SKM-1 treated with dmso at 0.1 percent for 144 hours (cell line): ENCODE measurements at regions not wholly inside any gene's neighbourhood (a gene's known extent, or its start where the extent isn't known, plus 50 kb on each side); places are given as distances from the start of the nearest gene placed in this dataset.
"Not testable (repeated sequence)": the region's sequence is repeated elsewhere in the genome, so short reads cannot be mapped to it uniquely, and the experiment has no call there.

Experiments
- DNase-seq: peaks from one replicate; lab custom pipeline; 2025; ENCODE audit not compliant: unreplicated experiment; lab: John Stamatoyannopoulos, UW

DNA sequence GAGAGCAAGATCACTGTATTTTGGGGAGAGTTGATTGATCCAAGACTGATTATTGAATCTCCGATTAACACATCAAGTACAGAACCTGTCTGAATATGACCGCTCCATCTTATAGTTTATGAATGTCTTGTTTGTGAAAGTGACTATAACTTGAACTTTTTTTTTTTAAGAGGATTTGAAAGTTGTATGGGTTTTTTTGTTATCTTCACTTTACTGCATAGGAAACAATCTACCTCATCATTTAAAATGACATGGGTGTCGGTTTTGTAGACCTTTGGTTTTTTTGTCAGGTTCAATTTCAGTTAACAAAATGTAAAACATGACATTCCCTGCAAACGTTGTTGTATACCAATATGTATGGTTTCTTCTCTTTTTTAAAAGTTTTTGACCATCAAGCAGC lies 103.0 kb upstream of the NUDT6 start:
- no peak for DNase-seq

DNA sequence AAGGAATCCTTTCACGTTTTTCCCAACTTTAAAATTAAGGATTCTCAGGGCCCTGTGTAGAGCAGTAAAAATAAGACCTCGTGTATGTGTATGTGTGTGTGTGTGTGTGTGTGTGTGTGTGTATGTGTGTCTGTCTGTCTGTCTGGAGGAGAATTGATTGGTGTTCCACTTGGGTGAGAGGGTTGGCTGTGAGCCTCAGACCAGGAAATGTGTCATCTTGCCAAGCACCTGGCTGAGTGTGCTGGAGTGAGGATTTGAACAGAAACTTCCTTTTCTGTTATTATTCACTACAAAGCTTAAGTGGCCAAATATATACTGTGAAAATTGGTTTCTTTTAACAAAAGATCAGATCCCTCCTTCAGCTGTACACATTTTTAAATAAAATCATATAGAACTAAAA lies 103.6 kb upstream of the NUDT6 start:
- DNase-seq = not testable (repeated sequence)

DNA sequence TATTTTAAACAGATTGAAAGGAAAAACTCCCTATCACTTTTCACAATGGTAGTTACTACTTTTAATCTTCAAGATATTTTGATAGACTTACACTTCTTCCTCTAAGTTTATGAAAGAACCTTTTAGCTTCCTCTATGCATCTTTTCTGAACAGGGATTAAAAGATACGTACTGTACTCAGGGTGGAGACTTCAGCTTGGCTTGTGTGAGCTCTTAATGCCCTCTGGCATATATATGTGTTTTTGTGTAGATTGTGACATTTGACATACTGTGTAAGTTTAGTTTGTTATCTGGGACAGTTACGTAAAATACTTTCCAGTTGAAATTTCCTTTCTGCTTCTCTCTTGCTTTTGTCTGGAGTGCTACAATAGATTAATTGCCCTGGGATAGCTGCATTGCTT lies 109.3 kb upstream of the NUDT6 start:
- no peak for DNase-seq

DNA sequence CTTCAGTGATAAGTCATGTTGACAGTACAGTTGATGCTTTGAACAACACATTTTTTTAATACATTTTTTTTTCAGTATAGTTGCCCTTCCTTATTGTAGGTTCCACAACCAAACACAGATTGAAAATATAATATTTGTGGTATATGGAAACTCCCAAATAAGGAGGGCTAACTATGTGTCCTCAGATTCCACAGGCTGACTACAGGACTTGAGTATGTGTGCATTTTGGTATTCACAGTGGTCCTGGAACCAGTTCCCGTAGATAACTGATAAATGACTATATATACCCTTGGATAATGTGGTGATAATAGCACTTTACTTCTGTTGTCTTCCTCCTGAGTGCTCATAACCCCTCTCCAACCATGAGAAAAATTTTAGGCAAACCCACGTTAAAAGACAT lies 111.6 kb upstream of the NUDT6 start:
- DNase-seq = no peak

DNA sequence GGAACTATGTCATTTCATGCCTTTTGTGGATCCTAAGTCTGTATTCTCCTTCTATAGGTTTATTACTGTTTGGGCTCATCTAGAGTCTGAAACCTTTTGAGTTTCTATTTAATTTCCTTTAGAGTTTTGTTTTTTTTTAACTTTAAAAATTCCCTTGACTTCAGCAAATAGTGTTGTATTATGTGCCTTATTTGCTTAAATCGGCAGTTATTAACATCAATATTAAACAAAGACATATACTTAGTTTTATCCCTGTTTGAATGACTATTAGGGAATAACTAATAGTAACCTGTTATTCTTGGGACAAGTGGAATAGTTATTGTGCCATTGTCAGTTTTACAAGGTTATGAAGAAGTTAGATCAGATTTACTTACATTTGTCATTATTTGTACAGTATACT lies 112.8 kb upstream of the NUDT6 start:
- no peak for DNase-seq

DNA sequence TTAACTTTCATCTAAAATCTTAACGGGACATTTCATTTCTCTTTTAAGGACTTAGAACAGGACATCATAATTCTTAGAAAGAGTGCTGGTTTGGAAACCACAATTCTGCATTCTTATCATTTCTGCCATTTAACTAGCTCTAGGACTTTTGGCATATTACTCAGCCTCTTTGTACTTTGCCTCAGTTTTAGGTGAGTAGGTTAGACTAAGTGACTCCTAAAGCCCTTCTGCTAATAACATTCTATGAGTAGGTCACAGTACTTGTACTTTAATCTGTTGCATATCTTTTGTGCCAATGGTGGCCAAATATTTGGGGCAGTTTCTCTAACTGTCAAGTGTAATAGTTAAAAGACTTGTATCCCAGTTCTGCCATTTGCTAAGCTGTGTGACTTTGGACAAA lies 115.4 kb upstream of the NUDT6 start:
- DNase-seq = no peak

DNA sequence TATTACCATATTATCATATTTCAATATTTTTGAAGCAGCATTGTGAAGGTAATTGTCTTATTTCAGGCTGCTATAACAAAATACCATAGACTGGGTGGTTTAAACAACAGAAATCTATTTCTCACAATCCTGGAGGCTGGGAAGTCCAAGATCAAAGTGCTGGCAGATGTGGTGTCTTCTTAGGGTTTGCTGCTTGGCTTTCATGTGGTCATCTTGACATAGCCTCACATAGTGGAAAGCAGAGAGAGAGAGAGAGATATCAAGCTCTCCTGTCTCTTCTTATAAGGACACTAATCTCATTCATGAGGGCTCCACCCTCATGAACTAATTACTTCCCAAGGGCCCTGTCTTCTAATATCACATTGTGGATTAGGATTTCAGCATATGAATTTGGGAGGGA lies 119.7 kb upstream of the NUDT6 start:
- DNase-seq = no peak

DNA sequence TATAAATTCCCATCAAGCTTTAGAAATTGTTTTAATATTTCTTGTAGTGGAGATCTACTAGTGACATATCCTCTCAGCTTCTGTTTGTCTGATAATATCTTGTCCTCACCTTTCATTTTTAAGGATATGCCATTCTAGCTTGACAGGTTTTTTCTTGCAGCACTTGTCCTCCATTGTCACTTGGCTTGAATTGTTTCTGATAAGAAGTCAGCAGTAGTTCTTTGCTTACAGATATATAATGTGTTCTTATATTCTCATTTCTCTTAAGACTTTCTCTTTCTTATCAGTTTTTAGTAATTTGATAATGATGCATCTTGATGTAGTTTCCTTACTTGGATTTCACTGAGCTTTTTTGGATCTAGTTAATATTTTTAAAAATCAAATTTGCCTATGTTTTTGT lies 120.6 kb upstream of the NUDT6 start:
- DNase-seq = no peak

DNA sequence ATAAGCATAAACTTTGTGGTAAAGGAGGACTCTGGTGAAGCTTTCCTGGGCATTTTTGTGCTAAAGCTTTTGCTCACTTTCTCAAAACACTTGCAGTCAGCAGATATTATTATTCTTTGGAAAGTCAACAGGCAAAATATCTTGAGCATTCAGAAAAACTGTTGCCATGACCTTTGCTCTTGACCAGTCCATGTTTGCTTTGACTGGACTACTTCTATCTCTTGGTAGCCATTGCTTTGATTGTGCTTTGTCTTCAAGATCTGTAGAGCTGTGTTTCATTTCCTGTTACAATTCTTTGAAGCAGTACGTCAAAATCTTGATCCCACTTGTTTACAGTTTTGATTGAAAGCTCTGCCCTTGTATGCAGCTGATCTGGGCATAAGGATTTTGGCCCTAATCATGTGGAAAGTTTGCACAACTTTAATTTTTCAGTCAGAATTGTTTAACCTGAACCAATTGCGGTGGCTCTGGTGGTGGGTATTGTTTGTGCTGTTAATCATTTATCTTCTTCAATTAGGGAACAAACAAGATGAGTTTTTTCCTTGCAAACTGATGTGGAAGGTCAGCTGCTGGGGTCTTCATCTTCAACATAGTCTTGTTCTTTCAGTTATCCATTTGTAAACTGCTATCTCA lies 121.5 kb upstream of the NUDT6 start:
- no peak for DNase-seq

DNA sequence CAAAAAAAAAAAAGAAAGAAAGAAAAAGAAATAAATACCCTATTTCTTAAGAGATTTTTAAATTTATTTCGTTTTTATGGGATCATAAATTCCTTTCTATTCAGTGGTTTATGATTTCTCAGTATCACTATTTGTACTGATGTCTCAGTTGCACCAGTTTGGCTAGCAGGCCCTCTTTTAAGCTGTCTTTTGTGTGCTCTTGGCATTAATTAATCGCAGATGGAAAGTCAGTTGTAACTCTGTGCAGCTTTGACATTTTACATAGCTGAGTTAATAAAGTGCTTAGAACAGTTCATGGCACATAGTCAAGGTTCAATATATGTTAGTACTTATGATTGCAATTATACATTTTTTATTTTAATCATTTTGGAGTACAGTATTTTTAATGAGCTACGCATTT lies 123.7 kb upstream of the NUDT6 start:
- DNase-seq = no peak

DNA sequence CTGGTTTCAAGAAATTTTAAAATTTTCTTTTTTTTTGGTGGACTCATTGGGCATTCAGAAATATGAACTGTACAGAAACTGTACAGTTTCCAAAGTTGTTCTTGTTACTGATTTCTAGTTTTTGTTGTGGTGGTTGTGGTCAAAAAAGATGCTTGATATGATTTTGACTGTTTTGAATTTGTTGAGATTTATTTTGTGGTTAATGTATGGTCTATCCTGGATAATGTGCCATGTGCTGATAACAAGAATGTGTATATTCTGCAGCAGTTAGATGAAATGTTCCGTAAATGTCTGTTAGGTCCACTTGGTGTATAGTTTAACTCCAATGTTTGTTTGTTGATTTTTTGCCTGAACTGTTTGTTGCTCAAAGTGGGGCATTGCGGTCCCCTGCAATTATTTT lies 127.6 kb upstream of the NUDT6 start:
- DNase-seq = no peak

DNA sequence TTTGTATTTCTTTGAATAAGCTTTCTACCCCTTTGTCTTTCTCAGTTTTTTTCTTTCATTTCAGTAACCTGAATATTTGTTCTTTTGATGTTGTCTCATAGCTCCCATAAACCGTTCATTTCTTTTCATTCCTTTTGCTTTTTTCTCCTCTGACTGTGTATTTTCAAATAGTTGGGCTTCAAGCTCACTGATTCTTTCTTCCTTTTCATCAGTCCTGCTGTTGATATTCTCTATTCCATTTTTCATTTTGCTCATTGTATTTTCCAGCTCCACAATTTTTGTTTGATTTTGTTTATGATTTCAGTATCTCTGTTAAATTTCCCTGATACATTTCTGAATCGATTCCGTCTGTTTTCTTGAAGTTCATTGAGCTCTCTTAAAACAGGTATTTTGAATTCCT lies 129.6 kb upstream of the NUDT6 start:
- no peak for DNase-seq

DNA sequence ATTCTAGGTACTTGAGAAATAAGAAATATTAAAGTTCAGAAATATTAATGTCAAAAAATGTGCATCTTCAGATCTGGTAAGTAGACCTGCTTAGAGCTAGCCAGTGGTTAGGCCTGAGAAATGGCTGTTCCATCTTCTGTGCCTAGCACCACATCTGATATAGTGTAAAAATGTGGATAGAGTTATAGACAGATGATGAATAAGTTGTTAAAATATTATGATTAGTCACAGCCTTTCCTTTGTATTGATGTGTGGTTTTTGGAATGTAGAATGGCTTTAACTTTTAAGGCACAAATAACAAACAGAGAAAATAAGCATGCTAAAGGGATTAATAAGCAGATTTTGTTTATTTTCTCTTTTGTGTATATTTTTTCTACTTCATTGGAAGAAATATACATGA lies 133.5 kb upstream of the NUDT6 start:
- no peak for DNase-seq

DNA sequence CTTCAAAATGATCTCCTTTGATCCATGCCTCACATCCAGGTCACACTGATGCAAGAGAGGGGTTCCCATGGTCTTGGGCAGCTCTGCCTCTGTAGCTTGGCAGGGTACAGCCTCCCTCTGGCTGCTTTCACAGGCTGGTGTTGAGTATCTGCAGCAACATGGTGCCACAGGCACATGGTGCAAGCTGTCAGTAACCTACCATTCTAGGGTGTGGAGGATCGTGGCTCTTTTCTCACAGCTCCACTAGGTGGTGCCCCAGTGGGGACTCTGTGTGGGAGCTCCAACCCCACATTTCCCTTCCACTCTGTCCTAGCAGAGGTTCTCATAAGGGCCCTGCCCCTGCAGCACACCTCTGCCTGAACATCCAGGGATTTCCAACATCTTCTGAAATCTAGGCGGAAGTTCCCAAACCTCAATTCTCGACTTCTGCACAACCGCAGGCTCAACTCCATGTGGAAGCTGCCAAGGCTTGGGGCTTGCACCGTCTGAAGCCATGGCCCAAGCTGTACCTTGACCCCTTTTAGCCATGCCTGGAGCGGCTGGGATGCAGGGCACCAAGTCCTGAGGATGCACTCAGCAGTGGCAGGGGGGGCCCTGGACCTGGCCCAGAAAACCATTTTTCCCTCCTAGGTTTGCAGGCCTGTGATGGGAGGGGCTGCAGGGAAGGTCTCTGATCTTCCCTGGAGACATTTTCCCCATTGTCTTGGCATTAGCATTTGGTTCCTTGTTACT lies 137.8 kb upstream of the NUDT6 start:
- DNase-seq = no peak

DNA sequence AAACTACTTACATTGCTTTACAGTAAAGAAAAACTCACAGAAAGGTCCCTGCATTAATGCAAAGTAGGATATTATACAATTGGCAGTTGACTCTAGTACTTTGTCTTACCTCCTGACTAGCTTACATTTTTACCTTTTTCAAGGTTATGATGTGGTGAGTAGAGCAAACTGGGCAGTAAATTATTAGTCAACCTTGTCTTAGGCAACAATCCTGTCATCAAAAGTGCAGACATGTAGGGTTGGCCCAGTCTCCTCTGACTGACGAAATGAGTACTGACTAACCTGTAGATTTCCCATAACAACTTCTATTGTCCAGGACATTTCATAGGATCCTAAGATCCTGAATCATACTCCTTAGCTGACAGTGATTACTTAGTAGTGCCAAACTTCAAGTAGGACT lies 142.0 kb upstream of the NUDT6 start:
- no peak for DNase-seq

DNA sequence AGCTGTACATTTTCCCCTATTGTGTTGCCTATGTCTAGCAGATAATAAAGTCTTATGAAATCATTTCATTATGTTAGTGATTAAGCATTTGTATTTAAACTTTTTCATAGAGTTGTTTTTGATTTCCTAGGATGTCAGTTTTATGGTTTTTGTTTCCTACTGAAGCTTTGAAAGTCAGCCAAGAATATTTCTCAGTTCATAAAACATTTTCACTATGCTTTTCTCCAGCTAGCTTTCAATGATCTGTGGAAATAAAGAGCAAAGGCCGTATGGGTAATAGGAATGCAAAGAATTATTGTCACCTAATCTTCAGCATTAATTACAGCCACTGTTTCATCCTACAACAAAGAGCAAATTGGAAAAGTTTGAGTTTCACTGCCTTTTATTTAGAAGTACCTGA lies 145.7 kb upstream of the NUDT6 start:
- DNase-seq = no peak

DNA sequence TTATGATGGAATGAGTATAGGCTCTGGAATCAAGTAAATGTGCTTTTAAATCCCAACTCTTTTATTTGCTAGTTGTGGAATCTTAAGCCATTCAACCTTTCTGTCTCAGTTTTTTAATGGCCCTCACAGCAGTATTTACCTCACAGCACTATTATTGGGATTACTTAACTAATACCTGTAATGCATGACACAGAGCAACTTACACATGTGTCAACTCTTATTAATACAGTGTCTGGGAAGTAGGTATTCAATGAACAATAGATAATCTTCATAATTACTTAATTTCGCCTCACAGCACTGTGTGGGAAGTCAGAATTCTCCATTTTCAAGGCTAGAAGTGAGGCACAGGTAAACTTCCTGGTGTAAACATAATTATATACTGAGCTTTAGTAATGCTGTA lies 149.7 kb upstream of the NUDT6 start:
- DNase-seq = no peak

DNA sequence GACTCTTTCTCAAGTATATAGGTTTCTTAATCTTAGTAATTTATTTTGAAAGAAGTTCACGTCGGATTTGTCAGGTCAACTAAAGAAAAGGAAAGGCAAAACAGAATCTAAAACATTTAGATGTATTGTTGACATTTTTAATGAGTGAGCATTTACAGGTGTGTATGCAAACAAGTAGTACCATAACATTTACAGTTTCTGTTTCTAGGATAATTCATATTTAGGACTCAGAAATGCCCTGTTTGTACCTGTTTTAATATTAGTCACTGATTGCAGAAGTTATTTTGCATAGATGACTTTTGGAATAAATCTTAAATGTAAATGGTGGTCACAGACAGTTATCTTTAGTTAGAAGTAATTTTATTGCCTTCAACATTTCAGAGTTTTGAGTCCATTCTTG lies 151.3 kb upstream of the NUDT6 start:
- no peak for DNase-seq

DNA sequence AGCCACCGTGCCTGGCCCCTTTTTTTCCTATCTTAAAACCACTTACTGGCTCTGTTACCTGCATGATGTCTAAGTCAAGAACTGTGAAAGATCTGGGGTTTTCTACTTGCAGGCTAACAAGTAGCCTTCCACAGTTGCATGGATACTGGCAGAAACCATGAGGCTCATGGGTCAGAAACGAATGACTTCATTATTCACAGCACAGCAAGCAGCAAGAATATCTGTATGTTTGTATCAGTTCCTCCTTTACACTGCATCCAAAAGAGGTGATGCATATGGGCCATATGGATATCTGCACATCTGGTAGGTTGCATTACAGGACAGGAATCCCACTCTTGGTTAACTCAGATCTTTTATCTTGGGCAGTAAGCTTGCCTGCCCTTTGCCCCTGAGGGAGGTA lies 154.9 kb upstream of the NUDT6 start:
- DNase-seq = no peak

DNA sequence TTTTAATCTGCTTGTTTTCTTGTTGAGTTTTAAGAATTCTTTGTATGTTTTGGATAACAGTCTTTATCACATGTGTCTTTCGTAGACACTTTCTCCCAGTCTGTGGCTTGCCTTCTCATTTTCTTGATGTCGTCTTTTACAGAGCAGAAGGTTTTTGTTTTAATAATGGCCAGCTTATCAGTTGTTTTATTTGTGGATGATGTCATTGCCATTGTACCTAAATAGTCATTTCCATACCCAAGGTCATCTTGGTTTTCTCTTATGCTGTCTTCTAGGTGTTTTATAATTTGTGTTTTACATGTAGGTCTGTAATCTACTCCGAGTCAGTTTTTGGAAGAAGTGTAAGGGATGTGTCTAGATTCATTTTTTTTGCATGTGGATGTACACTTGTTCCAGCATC lies 159.6 kb upstream of the NUDT6 start:
- DNase-seq = no peak

DNA sequence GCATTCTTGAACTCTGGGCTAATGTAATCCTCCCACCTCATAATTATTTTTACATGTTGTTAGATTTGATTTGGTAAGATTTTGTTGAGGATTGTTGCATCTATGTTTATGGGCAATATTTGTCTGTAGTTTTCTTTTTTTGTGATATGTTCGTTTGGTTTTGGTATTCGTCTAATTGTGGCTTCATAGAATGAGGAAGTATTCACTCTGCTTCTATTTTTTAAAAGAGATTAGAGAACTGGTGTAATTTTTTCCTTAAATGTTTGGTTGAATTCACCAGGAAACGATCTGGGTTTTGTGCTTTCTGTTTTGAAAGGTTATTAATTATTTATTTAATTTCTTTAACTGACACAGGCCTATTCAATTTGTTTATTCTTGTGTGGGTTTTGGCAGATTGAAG lies 161.2 kb upstream of the NUDT6 start:
- no peak for DNase-seq

DNA sequence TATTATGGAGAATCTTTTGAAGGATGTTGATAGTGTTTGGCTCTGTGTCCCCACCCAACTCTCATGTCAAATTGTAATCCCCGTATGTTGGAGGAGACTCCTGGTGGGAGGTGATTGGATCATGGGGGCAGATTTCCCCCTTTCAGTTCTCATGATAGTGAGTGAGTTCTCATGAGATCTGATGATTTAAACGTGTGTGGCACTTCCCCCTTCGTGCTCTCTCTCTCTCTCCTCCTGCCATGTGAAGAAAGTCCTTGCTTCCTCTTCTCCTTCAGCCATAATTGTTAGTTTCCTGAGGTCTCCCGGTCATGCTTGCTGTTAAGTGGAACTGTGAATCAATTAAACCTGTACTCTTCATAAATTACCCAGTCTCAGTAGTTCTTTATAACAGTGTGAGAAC lies 166.1 kb upstream of the NUDT6 start:
- peak; percentile 63 for DNase-seq

DNA sequence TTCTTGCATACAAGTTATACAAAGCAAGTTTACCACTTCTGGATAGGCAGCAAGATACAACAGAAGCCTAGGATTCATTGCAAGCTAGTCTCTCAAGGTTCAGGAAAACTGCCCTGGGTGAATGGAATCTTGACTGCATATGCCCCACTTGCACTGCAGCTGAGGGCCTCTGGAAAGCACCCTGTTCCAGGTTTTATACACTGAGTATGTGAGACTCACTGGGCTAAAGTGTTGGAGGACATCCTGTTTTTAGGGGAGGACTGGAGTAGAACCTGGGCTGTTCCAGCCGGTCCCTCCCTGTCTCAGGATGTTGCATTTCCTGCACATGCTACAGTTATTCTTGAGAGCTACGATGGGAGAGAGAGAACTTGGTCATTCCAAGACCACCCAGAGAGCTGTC lies 168.5 kb upstream of the NUDT6 start:
- no peak for DNase-seq
